Non-pigmented ciliary epithelial cell (primary cell): ENCODE measurements at regions not wholly inside any gene's neighbourhood (a gene's known extent, or its start where the extent isn't known, plus 50 kb on each side); places are given as distances from the start of the nearest gene placed in this dataset.
A peak's percentile ranks its signal among the peaks of the same experiment; 100 is the strongest.

Source experiments
- DNase-seq: peaks from one replicate; pipeline ENCODE4 v3.0.0-alpha.2; 2010; ENCODE audit warnings: low read depth

GRCh38 chr2:226526716-226527115 lies 272.9 kb downstream of the IRS1 start:
- no peak for DNase-seq

GRCh38 chr2:226524381-226524843 lies 275.2 kb downstream of the IRS1 start:
- DNase-seq = peak; percentile 85

GRCh38 chr2:226520723-226521122 lies 278.9 kb downstream of the IRS1 start:
- no peak for DNase-seq

- peak; percentile 36 for DNase-seq
These were observed 284.1 kb downstream of the IRS1 start for GRCh38 chr2:226515344-226516055.

GRCh38 chr2:226514895-226515294 lies 284.7 kb downstream of the IRS1 start:
- no peak for DNase-seq

GRCh38 chr2:226511311-226511710 lies 288.3 kb downstream of the IRS1 start:
- DNase-seq = no peak

- DNase-seq = no peak
These were observed 290.9 kb downstream of the IRS1 start for GRCh38 chr2:226508683-226509082.

- no peak for DNase-seq
These were observed 291.6 kb downstream of the IRS1 start for GRCh38 chr2:226508005-226508404.

GRCh38 chr2:226497146-226497909 lies 302.3 kb downstream of the IRS1 start:
- DNase-seq = no peak

GRCh38 chr2:226496273-226496550 lies 303.4 kb downstream of the IRS1 start:
- DNase-seq = no peak

GRCh38 chr2:226495466-226496272 lies 304.0 kb downstream of the IRS1 start:
- no peak for DNase-seq

GRCh38 chr2:226491112-226491511 lies 308.5 kb downstream of the IRS1 start:
- DNase-seq = no peak

GRCh38 chr2:226489775-226490541 lies 309.7 kb downstream of the IRS1 start:
- DNase-seq = peak; percentile 63

GRCh38 chr2:226488034-226488433 lies 311.6 kb downstream of the IRS1 start:
- no peak for DNase-seq

GRCh38 chr2:226487573-226487972 lies 312.0 kb downstream of the IRS1 start:
- DNase-seq = no peak

GRCh38 chr2:226483745-226484619 lies 315.6 kb downstream of the IRS1 start:
- DNase-seq = no peak

GRCh38 chr2:226483143-226483542 lies 316.5 kb downstream of the IRS1 start:
- DNase-seq = no peak

GRCh38 chr2:226478109-226478809 lies 321.4 kb downstream of the IRS1 start:
- peak; percentile 83 for DNase-seq

GRCh38 chr2:226477221-226478108 lies 322.2 kb downstream of the IRS1 start:
- no peak for DNase-seq
